ENCODE measurements at regions not wholly inside any gene's neighbourhood (a gene's known extent, or its start where the extent isn't known, plus 50 kb on each side); places are given as distances from the start of the nearest gene placed in this dataset.

DNA sequence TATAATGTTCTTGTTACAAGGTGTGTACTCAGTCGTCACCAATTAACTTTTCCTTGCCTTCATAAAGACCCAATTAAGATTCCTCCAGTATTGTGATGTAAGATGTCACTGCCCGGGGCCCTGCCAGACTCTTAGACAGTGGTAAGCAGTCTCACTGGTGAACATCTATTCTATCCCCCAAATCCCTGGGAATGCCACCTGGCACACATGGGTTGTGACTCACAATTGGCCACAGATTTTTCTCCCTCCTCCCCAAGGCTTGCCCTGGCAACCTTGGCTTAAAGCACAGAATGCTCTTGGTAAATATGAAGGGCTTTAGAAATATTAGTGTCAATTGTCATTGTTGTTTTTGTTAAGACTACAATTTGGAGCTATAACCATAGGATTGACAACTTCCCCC is 287.9 kb downstream of the ETAA1 start:
- TF ChIP-seq, protein P1, sequence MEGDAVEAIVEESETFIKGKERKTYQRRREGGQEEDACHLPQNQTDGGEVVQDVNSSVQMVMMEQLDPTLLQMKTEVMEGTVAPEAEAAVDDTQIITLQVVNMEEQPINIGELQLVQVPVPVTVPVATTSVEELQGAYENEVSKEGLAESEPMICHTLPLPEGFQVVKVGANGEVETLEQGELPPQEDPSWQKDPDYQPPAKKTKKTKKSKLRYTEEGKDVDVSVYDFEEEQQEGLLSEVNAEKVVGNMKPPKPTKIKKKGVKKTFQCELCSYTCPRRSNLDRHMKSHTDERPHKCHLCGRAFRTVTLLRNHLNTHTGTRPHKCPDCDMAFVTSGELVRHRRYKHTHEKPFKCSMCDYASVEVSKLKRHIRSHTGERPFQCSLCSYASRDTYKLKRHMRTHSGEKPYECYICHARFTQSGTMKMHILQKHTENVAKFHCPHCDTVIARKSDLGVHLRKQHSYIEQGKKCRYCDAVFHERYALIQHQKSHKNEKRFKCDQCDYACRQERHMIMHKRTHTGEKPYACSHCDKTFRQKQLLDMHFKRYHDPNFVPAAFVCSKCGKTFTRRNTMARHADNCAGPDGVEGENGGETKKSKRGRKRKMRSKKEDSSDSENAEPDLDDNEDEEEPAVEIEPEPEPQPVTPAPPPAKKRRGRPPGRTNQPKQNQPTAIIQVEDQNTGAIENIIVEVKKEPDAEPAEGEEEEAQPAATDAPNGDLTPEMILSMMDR (optimal IDR thresholded peaks at IDR 0.05 in 1 of 3, IDR thresholded peaks at IDR 0.05 in 1 of 3, conservative IDR thresholded peaks at IDR 0.05 in 1 of 3; ENCODE audit: extremely low read depth in 1 of 3, insufficient read depth in 2 of 3, low read length in 3 of 3), result no peak
- no peak for TF ChIP-seq EZH2 (IDR thresholded peaks at IDR 0.05; ENCODE audit: low read length)
